WTC11 (cell line): ENCODE measurements at regions not wholly inside any gene's neighbourhood (a gene's known extent, or its start where the extent isn't known, plus 50 kb on each side); places are given as distances from the start of the nearest gene placed in this dataset.

Source experiments
- ATAC-seq: fragments of 200-7000 bp; cut with Tn5 transposase; 2 replicates; pipeline ENCODE4 v1.10.0; 2021; ENCODE audit warnings: mild to moderate bottlenecking, moderate library complexity
- CTCF ChIA-PET: fragments of 300-600 bp; sonication (Branson Sonifier 250); formaldehyde crosslinking; loops from one replicate; lab custom pipeline; 2021; ENCODE audit warnings: antibody characterized with exemption; lab: Charles Lee
- POLR2A ChIA-PET: fragments of 350-600 bp; sonication (Branson Sonifier 250); formaldehyde crosslinking; loops from one replicate; lab custom pipeline; 2021; ENCODE audit warnings: antibody characterized with exemption; lab: Charles Lee
- DNase-seq: peaks from one replicate; pipeline ENCODE4 v3.0.0; 2021; ENCODE audit warnings: low spot score
- H3K27ac Mint-ChIP-seq: 2 replicates; pipeline ENCODE4 v1.8.0; 2021; ENCODE audit warnings: mixed read lengths
- H3K27me3 Mint-ChIP-seq: 2 replicates; pipeline ENCODE4 v1.8.0; 2021; ENCODE audit warnings: low read depth, mild to moderate bottlenecking, moderate library complexity, mixed read lengths
- H3K36me3 Mint-ChIP-seq: 2 replicates; pipeline ENCODE4 v1.8.0; 2021; ENCODE audit warnings: mixed read lengths
- H3K4me1 Mint-ChIP-seq: 2 replicates; pipeline ENCODE4 v1.8.0; 2022; ENCODE audit warnings: mixed read lengths
- H3K4me3 Mint-ChIP-seq: 2 replicates; pipeline ENCODE4 v1.8.0; 2021; ENCODE audit warnings: mild to moderate bottlenecking, moderate library complexity, mixed read lengths
- H3K9me3 Mint-ChIP-seq: 2 replicates; pipeline ENCODE4 v1.8.0; 2021; ENCODE audit warnings: mixed read lengths
- GABPB1 ChIP-seq: sonication (generic); formaldehyde crosslinking; IDR thresholded peaks from 2 replicates; pipeline ENCODE4 v1.8.1; 2023; ENCODE audit warnings: mild to moderate bottlenecking, missing genetic modification reagents
- GTF2I ChIP-seq: fragments of 250-450 bp; sonication (Bioruptor Pico); conservative IDR thresholded peaks from 2 replicates; pipeline ENCODE4 v1.4.0; 2021; ENCODE audit warnings: mild to moderate bottlenecking
- HMGA2 ChIP-seq: fragments of 250-450 bp; sonication (Bioruptor Pico); IDR thresholded peaks from 2 replicates; pipeline ENCODE4 v1.4.0; 2021; ENCODE audit warnings: mild to moderate bottlenecking, moderate library complexity
- NFATC4 ChIP-seq: fragments of 250-450 bp; sonication (Bioruptor Pico); IDR thresholded peaks from 2 replicates; pipeline ENCODE4 v1.9.0; 2021; ENCODE audit warnings: mild to moderate bottlenecking
- NFE2L1 ChIP-seq: sonication (generic); formaldehyde crosslinking; IDR thresholded peaks from 2 replicates; pipeline ENCODE4 v1.8.1; 2023; ENCODE audit warnings: missing genetic modification reagents
- NR1H2 ChIP-seq: sonication (generic); formaldehyde crosslinking; IDR thresholded peaks from 2 replicates; pipeline ENCODE4 v1.9.0; 2021; ENCODE audit warnings: mild to moderate bottlenecking, moderate library complexity, missing genetic modification reagents
- SMAD3 ChIP-seq: sonication (generic); formaldehyde crosslinking; IDR thresholded peaks from 2 replicates; pipeline ENCODE4 v1.8.0; 2022; ENCODE audit warnings: missing genetic modification reagents, mild to moderate bottlenecking, borderline replicate concordance
- ZNF219 ChIP-seq: sonication (generic); formaldehyde crosslinking; IDR thresholded peaks from 2 replicates; pipeline ENCODE4 v1.8.0; 2023; ENCODE audit warnings: missing genetic modification reagents, mild to moderate bottlenecking, borderline replicate concordance
- ZNF263 ChIP-seq: sonication (generic); formaldehyde crosslinking; IDR thresholded peaks from 2 replicates; pipeline ENCODE4 v1.8.1; 2022; ENCODE audit warnings: low read depth, mild to moderate bottlenecking, moderate library complexity, missing genetic modification reagents
- ZNF317 ChIP-seq: sonication (generic); formaldehyde crosslinking; IDR thresholded peaks from 2 replicates; pipeline ENCODE4 v1.8.1; 2023; ENCODE audit warnings: low read depth, mild to moderate bottlenecking, moderate library complexity, missing genetic modification reagents, borderline replicate concordance
- TF ChIP-seq, protein P1 (sequence below): fragments of 250-450 bp; sonication (Bioruptor Pico); IDR thresholded peaks from 2 replicates; pipeline ENCODE4 v1.9.0; 2021; ENCODE audit warnings: moderate library complexity, mild to moderate bottlenecking, inconsistent platforms, borderline replicate concordance
- TF ChIP-seq, protein P2 (sequence below): sonication (generic); formaldehyde crosslinking; IDR thresholded peaks from 2 replicates; pipeline ENCODE4 v1.8.1; 2022; ENCODE audit warnings: mild to moderate bottlenecking, missing genetic modification reagents, moderate library complexity, borderline replicate concordance
- TF ChIP-seq, protein P3 (sequence below): fragments of 200-600 bp; IDR thresholded peaks from 2 replicates; pipeline ENCODE4 v1.8.0; 2022; ENCODE audit warnings: antibody characterized with exemption
- TF ChIP-seq, protein P4 (sequence below): sonication (generic); formaldehyde crosslinking; IDR thresholded peaks from 2 replicates; pipeline ENCODE4 v1.8.1; 2022; ENCODE audit warnings: low read depth, missing genetic modification reagents, borderline replicate concordance
- TF ChIP-seq, protein P5 (sequence below): sonication (generic); formaldehyde crosslinking; conservative IDR thresholded peaks from 2 replicates; pipeline ENCODE4 v1.8.1; 2023; ENCODE audit warnings: mild to moderate bottlenecking, low read depth, missing genetic modification reagents, moderate library complexity
- TF ChIP-seq, protein P6 (sequence below): sonication (generic); formaldehyde crosslinking; IDR thresholded peaks from 2 replicates; pipeline ENCODE4 v1.8.1; 2023; ENCODE audit warnings: mild to moderate bottlenecking, missing genetic modification reagents

DNA sequence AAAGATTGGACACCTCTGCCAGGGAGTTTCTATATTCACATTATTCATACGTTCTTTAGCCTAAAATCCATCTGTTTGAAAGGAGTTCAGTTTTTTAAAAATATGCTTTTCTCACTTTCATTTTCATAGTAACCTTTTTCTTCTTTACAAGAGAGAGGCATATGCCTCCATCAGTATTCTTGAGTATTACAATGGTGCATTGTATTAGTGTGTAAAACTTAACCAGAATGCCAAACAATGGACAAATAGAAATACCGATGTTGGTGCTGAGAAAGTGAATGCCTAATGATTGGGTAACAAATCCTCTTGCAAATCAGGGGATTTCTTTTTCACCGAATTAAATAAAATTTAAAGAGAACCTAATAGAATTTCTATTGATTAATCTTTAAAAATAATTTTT is 163.2 kb upstream of the LAMA2 start:
- Mint-ChIP-seq H3K4me1 (peaks cover 52% of the 10 kb centered on the region), H3K9me3 (no peaks in the 10 kb centered on the region), H3K4me3 (no peak overlapping the region), H3K27me3 (no peaks in the 10 kb centered on the region), H3K27ac (no peak overlapping the region), H3K36me3 (no peaks in the 10 kb centered on the region)
- no peak for DNase-seq
- TF ChIP-seq GABPB1 (CRISPR knock-in tag) = no peak
- TF ChIP-seq, protein P1, sequence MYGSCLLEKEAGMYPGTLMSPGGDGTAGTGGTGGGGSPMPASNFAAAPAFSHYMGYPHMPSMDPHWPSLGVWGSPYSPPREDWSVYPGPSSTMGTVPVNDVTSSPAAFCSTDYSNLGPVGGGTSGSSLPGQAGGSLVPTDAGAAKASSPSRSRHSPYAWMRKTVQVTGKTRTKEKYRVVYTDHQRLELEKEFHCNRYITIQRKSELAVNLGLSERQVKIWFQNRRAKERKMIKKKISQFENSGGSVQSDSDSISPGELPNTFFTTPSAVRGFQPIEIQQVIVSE (CRISPR knock-in tag) = no peak
- TF ChIP-seq ZNF219 (CRISPR knock-in tag) = no peak
- no peak for TF ChIP-seq NFE2L1 (CRISPR knock-in tag)
- no peak for TF ChIP-seq NR1H2 (CRISPR knock-in tag)
- TF ChIP-seq, protein P2, sequence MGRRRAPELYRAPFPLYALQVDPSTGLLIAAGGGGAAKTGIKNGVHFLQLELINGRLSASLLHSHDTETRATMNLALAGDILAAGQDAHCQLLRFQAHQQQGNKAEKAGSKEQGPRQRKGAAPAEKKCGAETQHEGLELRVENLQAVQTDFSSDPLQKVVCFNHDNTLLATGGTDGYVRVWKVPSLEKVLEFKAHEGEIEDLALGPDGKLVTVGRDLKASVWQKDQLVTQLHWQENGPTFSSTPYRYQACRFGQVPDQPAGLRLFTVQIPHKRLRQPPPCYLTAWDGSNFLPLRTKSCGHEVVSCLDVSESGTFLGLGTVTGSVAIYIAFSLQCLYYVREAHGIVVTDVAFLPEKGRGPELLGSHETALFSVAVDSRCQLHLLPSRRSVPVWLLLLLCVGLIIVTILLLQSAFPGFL (CRISPR knock-in tag) = no peak
- no peak for TF ChIP-seq SMAD3 (CRISPR knock-in tag)
- TF ChIP-seq, protein P3, sequence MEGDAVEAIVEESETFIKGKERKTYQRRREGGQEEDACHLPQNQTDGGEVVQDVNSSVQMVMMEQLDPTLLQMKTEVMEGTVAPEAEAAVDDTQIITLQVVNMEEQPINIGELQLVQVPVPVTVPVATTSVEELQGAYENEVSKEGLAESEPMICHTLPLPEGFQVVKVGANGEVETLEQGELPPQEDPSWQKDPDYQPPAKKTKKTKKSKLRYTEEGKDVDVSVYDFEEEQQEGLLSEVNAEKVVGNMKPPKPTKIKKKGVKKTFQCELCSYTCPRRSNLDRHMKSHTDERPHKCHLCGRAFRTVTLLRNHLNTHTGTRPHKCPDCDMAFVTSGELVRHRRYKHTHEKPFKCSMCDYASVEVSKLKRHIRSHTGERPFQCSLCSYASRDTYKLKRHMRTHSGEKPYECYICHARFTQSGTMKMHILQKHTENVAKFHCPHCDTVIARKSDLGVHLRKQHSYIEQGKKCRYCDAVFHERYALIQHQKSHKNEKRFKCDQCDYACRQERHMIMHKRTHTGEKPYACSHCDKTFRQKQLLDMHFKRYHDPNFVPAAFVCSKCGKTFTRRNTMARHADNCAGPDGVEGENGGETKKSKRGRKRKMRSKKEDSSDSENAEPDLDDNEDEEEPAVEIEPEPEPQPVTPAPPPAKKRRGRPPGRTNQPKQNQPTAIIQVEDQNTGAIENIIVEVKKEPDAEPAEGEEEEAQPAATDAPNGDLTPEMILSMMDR = no peak
- TF ChIP-seq HMGA2 (CRISPR knock-in tag) = no peak
- TF ChIP-seq ZNF263 (CRISPR knock-in tag) = no peak
- ChIA-PET CTCF (no interaction called here), POLR2A (no interaction called here)
- no peak for ATAC-seq

DNA sequence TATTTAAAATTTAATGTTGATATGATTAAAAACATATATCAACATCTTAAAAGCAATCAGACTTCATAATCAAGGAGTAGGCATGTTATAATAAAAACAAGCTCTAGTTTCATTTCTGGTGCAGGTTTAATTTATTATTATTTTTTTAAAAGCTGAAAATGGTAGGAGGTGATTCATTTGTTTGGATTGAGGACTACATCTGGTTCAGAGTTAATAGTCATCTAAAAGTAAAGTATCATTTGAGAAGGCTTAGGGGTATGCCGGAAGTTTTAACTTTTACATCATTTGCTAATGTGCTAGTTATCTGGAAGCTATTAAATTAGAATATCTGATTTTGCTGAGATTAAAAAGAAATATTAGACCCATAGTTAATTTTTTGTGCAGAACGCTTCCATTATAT is 169.5 kb upstream of the LAMA2 start:
- H3K9me3 Mint-ChIP-seq = no peaks in the 10 kb centered on the region
- no peak for DNase-seq
- no peaks in the 10 kb centered on the region for H3K36me3 Mint-ChIP-seq
- H3K27me3 Mint-ChIP-seq = no peaks in the 10 kb centered on the region
- TF ChIP-seq, protein P4, sequence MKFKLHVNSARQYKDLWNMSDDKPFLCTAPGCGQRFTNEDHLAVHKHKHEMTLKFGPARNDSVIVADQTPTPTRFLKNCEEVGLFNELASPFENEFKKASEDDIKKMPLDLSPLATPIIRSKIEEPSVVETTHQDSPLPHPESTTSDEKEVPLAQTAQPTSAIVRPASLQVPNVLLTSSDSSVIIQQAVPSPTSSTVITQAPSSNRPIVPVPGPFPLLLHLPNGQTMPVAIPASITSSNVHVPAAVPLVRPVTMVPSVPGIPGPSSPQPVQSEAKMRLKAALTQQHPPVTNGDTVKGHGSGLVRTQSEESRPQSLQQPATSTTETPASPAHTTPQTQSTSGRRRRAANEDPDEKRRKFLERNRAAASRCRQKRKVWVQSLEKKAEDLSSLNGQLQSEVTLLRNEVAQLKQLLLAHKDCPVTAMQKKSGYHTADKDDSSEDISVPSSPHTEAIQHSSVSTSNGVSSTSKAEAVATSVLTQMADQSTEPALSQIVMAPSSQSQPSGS (CRISPR knock-in tag) = no peak
- TF ChIP-seq GTF2I (CRISPR knock-in tag) (no peak), NFATC4 (CRISPR knock-in tag) (no peak), ZNF317 (CRISPR knock-in tag) (no peak), ZNF219 (CRISPR knock-in tag) (no peak)
- TF ChIP-seq, protein P5, sequence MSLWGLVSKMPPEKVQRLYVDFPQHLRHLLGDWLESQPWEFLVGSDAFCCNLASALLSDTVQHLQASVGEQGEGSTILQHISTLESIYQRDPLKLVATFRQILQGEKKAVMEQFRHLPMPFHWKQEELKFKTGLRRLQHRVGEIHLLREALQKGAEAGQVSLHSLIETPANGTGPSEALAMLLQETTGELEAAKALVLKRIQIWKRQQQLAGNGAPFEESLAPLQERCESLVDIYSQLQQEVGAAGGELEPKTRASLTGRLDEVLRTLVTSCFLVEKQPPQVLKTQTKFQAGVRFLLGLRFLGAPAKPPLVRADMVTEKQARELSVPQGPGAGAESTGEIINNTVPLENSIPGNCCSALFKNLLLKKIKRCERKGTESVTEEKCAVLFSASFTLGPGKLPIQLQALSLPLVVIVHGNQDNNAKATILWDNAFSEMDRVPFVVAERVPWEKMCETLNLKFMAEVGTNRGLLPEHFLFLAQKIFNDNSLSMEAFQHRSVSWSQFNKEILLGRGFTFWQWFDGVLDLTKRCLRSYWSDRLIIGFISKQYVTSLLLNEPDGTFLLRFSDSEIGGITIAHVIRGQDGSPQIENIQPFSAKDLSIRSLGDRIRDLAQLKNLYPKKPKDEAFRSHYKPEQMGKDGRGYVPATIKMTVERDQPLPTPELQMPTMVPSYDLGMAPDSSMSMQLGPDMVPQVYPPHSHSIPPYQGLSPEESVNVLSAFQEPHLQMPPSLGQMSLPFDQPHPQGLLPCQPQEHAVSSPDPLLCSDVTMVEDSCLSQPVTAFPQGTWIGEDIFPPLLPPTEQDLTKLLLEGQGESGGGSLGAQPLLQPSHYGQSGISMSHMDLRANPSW (CRISPR knock-in tag) = no peak
- TF ChIP-seq, protein P6, sequence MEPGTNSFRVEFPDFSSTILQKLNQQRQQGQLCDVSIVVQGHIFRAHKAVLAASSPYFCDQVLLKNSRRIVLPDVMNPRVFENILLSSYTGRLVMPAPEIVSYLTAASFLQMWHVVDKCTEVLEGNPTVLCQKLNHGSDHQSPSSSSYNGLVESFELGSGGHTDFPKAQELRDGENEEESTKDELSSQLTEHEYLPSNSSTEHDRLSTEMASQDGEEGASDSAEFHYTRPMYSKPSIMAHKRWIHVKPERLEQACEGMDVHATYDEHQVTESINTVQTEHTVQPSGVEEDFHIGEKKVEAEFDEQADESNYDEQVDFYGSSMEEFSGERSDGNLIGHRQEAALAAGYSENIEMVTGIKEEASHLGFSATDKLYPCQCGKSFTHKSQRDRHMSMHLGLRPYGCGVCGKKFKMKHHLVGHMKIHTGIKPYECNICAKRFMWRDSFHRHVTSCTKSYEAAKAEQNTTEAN = no peak
- TF ChIP-seq, all 79 proteins: peak for 0
- ChIA-PET CTCF (interaction anchor here (1.5 kb wide), 1 partner anchor 11 kb away, joined by 3 read pairs; no protein-coding TSS in a partner anchor), POLR2A (no interaction called here)
- no peak for ATAC-seq
- Mint-ChIP-seq H3K4me3 (no peak overlapping the region), H3K27ac (no peak overlapping the region), H3K4me1 (peaks cover 2% of the 10 kb centered on the region)
